GM12872 (cell line): ENCODE measurements at regions not wholly inside any gene's neighbourhood (a gene's known extent, or its start where the extent isn't known, plus 50 kb on each side); places are given as distances from the start of the nearest gene placed in this dataset.

ENCODE experiments used
- TF ChIP-seq, protein P1 (sequence below): IDR thresholded peaks from 3 replicates; pipeline ENCODE4 v1.5.1; 2011; ENCODE audit warnings: low read depth, mild to moderate bottlenecking, low read length, moderate library complexity; ENCODE audit not compliant: insufficient read depth

DNA sequence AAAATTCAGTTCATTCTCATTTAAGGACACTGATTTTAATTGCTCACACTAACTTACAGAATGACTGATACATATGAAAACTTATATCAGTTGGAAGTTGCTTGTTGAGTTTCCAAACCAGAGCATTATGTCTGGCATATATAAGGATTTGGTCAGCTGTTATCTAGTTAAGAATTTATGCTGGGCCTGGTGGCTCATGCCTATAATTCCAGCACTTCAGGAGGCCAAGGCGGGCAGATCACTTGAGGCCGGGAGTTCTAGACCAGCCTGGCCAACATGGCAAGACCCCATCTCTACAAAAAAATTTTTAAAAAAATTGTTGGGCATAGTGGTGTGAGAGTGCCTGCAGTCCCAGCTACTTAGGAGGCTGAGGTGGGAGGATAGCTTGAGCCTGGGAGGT lies 73.1 kb downstream of the SPRY1 start:
- TF ChIP-seq, protein P1, sequence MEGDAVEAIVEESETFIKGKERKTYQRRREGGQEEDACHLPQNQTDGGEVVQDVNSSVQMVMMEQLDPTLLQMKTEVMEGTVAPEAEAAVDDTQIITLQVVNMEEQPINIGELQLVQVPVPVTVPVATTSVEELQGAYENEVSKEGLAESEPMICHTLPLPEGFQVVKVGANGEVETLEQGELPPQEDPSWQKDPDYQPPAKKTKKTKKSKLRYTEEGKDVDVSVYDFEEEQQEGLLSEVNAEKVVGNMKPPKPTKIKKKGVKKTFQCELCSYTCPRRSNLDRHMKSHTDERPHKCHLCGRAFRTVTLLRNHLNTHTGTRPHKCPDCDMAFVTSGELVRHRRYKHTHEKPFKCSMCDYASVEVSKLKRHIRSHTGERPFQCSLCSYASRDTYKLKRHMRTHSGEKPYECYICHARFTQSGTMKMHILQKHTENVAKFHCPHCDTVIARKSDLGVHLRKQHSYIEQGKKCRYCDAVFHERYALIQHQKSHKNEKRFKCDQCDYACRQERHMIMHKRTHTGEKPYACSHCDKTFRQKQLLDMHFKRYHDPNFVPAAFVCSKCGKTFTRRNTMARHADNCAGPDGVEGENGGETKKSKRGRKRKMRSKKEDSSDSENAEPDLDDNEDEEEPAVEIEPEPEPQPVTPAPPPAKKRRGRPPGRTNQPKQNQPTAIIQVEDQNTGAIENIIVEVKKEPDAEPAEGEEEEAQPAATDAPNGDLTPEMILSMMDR, result no peak

DNA sequence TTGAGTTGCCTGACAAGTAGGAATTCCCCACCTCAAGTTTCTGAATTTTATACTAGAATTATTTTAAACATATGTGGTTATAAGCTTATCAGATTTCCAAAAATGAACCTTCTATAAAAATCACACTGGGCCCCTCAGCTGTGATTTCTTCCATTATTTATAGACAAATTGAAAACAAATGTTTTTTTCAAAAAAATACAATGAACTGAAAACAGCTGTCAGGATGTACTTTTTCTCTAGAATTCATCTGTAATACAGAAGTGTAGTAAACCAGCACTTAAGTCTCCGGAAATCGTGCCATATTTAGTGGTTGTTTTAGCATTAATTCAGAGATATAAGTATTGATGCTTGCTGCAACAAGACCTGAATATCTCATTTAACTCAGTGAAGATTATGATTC lies 74.0 kb downstream of the SPRY1 start:
- TF ChIP-seq, protein P1, result no peak

DNA sequence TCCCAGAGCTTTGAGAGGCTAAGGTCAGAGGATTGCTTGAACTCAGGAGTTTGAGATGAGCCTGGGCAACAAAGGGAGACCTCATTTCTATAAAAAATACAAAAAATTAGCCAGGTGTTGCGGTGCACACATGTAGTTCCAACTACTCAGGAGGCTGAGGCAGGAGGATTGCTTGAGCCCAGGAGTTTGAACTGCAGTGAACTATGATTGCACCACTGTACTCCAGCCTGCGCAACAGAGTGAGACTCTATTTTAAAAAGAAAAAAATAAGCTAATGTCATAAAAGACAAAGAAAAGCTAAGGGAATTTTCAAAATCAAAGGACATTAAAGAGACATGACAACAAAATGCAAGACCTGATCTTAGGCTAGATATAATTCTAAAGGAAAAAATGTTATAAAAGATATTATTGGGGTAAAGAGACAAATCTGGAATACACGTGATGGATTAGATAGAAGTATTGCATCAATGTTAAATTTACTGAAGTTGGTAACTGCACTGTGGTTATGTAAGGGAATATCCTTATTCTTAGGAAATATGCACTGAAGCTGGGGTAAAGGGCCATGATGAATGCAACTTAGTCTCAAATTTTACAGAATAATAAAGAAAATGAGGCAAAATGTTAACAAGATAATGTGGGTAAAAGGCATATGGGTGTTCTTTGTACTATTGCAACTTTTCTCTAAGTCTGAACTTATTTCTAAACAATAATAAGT lies 75.2 kb downstream of the SPRY1 start:
- TF ChIP-seq, protein P1, result no peak

GRCh38 chr4:123474817-123475216 lies 78.2 kb downstream of the SPRY1 start:
- TF ChIP-seq, protein P1, result no peak

DNA sequence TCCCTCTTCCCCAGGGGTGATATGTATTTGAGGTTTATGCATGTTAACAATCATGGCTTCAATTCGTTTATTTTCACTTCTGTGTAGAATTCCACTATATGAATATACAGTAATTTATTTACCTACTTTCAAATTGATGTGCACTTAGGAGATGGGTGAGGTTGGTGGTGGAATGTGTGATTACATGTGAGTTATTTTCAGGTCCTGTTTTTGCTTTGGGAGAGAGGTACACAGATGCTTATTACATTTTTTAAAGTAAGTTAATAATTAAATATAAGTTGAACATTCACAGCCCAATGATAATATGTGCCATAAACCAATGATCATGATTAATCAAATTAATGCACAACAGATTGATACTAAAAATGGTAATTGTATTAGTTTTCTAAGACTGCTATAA lies 79.5 kb downstream of the SPRY1 start:
- TF ChIP-seq, protein P1, result no peak

- TF ChIP-seq, protein P1, result no peak
Observed at GRCh38 chr4:123477711-123478209, 81.2 kb downstream of the SPRY1 start.

DNA sequence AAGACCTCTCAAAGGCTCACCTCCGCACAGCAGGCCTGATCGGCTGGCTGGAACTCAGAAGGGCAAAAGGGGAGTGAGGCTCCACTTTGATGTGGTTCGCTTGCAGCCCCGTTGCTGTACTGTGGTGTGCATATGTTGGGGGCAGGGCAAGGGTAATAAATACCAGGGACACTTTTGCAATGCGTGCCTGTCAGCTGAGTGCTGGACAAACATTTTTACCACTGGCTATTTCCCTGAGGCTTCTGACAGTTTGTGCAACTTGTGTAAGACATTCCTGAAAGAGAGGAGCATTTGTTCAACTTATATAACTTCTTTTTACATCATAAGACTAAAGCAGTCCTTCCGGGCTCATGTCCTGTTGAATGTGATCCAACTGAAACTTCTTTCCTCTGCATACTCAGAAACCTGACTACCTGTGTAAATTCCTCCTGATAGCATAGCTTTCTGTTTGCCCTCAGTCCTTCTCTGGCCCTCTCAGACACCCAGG lies 82.3 kb downstream of the SPRY1 start:
- TF ChIP-seq, protein P1, result no peak
